ENCODE measurements at regions not wholly inside any gene's neighbourhood (a gene's known extent, or its start where the extent isn't known, plus 50 kb on each side); places are given as distances from the start of the nearest gene placed in this dataset.

- Mint-ChIP-seq H3K4me1 (peaks cover 26% of the 10 kb centered on the region), H3K27ac (no peak overlapping the region), H3K27me3 (ENCODE audit: low read depth) (no peaks in the 10 kb centered on the region), H3K4me3 (no peak overlapping the region), H3K36me3 (no peaks in the 10 kb centered on the region), H3K9me3 (peaks cover 3% of the 10 kb centered on the region; the same call in 1 of the 2 replicates)
- CTCF ChIA-PET: no interaction called here
- DNase-seq (ENCODE audit: low spot score) (no peak), ATAC-seq (no peak)
- TF ChIP-seq SOX15 (CRISPR knock-in tag; IDR thresholded peaks at IDR 0.05): no peak
- TF ChIP-seq E2F1 (CRISPR knock-in tag; IDR thresholded peaks at IDR 0.05): no peak
- TF ChIP-seq ATF2 (CRISPR knock-in tag; IDR thresholded peaks at IDR 0.05; ENCODE audit: borderline replicate concordance, low read depth): no peak
- no peak for TF ChIP-seq TCF7 (CRISPR knock-in tag; IDR thresholded peaks at IDR 0.05; ENCODE audit: low read depth)
- no peak for TF ChIP-seq CREM (CRISPR knock-in tag; IDR thresholded peaks at IDR 0.05)
- no peak for TF ChIP-seq IRF1 (CRISPR knock-in tag; IDR thresholded peaks at IDR 0.05)
- no peak for TF ChIP-seq GTF2I (CRISPR knock-in tag; conservative IDR thresholded peaks at IDR 0.05)
- POLR2A ChIA-PET: no interaction called here
Measured at GRCh38 chr11:111044751-111045406, 200.6 kb upstream of the POU2AF2 start.

- Mint-ChIP-seq H3K4me3 (no peak overlapping the region), H3K27me3 (ENCODE audit: low read depth) (no peaks in the 10 kb centered on the region), H3K4me1 (peaks cover 1% of the 10 kb centered on the region; the same call in 1 of the 2 replicates), H3K36me3 (no peaks in the 10 kb centered on the region), H3K27ac (no peak overlapping the region), H3K9me3 (peaks cover 20% of the 10 kb centered on the region)
- ATAC-seq (no peak), DNase-seq (ENCODE audit: low spot score) (no peak)
- CTCF ChIA-PET: no interaction called here
- TF ChIP-seq FOXP4 (CRISPR knock-in tag; IDR thresholded peaks at IDR 0.05) (no peak), GRHL2 (CRISPR knock-in tag; IDR thresholded peaks at IDR 0.05; ENCODE audit: insufficient replicate concordance, severe bottlenecking) (no peak), SMAD4 (CRISPR knock-in tag; IDR thresholded peaks at IDR 0.05) (no peak), ZNF121 (CRISPR knock-in tag; IDR thresholded peaks at IDR 0.05) (no peak), ZBTB21 (CRISPR knock-in tag; IDR thresholded peaks at IDR 0.05; ENCODE audit: borderline replicate concordance) (no peak)
- POLR2A ChIA-PET: no interaction called here
Measured at GRCh38 chr11:111039982-111040381, 205.5 kb upstream of the POU2AF2 start.

- peaks cover 20% of the 10 kb centered on the region for H3K9me3 Mint-ChIP-seq
- H3K27me3 Mint-ChIP-seq (ENCODE audit: low read depth): no peaks in the 10 kb centered on the region
- no peaks in the 10 kb centered on the region for H3K4me1 Mint-ChIP-seq
- H3K27ac Mint-ChIP-seq: no peak overlapping the region
- H3K36me3 Mint-ChIP-seq: no peaks in the 10 kb centered on the region
- DNase-seq (ENCODE audit: low spot score) (no peak), ATAC-seq (no peak)
- ChIA-PET CTCF (no interaction called here), POLR2A (no interaction called here)
- TF ChIP-seq PRRX2 (CRISPR knock-in tag; IDR thresholded peaks at IDR 0.05) (no peak), ZNF671 (CRISPR knock-in tag; IDR thresholded peaks at IDR 0.05) (no peak), RELA (CRISPR knock-in tag; IDR thresholded peaks at IDR 0.05; ENCODE audit: borderline replicate concordance) (no peak), OVOL2 (CRISPR knock-in tag; IDR thresholded peaks at IDR 0.05; ENCODE audit: borderline replicate concordance) (no peak), JUN (CRISPR knock-in tag; IDR thresholded peaks at IDR 0.05) (no peak), PREB (CRISPR knock-in tag; IDR thresholded peaks at IDR 0.05; ENCODE audit: borderline replicate concordance) (no peak), JAZF1 (CRISPR knock-in tag; IDR thresholded peaks at IDR 0.05) (no peak), ZNF317 (CRISPR knock-in tag; IDR thresholded peaks at IDR 0.05; ENCODE audit: borderline replicate concordance, low read depth) (no peak)
- no peak overlapping the region for H3K4me3 Mint-ChIP-seq
Measured at GRCh38 chr11:111035746-111036145, 209.8 kb upstream of the POU2AF2 start.
